SJCRH30 (cell line): ENCODE measurements at regions not wholly inside any gene's neighbourhood (a gene's known extent, or its start where the extent isn't known, plus 50 kb on each side); places are given as distances from the start of the nearest gene placed in this dataset.
A peak's percentile ranks its signal among the peaks of the same experiment; 100 is the strongest.
"Not testable (repeated sequence)": the region's sequence is repeated elsewhere in the genome, so short reads cannot be mapped to it uniquely, and the experiment has no call there.

Experiments used
- DNase-seq, 2 experiments: peaks; one replicate each; pipeline ENCODE4 v3.0.0-alpha.2; 2015 to 2020
- H3K27ac ChIP-seq: fragments of 250-450 bp; sonication (Bioruptor Pico); 2 replicates; pipeline ENCODE4 v1.5.1; 2020; ENCODE audit warnings: mild to moderate bottlenecking, moderate library complexity
- H3K27me3 ChIP-seq: fragments of 250-450 bp; sonication (Bioruptor Pico); 2 replicates; pipeline ENCODE4 v1.5.1; 2020; ENCODE audit warnings: mild to moderate bottlenecking, moderate library complexity
- H3K36me3 ChIP-seq: fragments of 250-450 bp; sonication (Bioruptor Pico); 2 replicates; pipeline ENCODE4 v1.5.1; 2020; ENCODE audit warnings: mild to moderate bottlenecking, moderate library complexity
- H3K4me1 ChIP-seq: fragments of 250-450 bp; sonication (Bioruptor Pico); 2 replicates; pipeline ENCODE4 v1.5.1; 2020; ENCODE audit warnings: mild to moderate bottlenecking, moderate library complexity
- H3K4me3 ChIP-seq: fragments of 250-450 bp; sonication (Bioruptor Pico); 2 replicates; pipeline ENCODE4 v1.5.1; 2020; ENCODE audit warnings: mild to moderate bottlenecking, moderate library complexity
- H3K9me3 ChIP-seq: fragments of 250-450 bp; sonication (Bioruptor Pico); replicated peaks from 2 replicates; pipeline ENCODE4 v1.5.1; 2020; ENCODE audit warnings: mild to moderate bottlenecking, moderate library complexity

- H3K27ac ChIP-seq, result no peak overlapping the region
- no peaks in the 10 kb centered on the region for H3K9me3 ChIP-seq
- H3K27me3 ChIP-seq, result no peaks in the 10 kb centered on the region
- H3K4me3 ChIP-seq, result no peak overlapping the region
- H3K4me1 ChIP-seq, result peaks cover 21% of the 10 kb centered on the region
- no peak for DNase-seq
- no peaks in the 10 kb centered on the region for H3K36me3 ChIP-seq
These were observed 54.7 kb upstream of the ARSJ start for GRCh38 chr4:114034189-114034588.

- no peak for DNase-seq
- H3K36me3 ChIP-seq, result no peaks in the 10 kb centered on the region
- H3K4me1 ChIP-seq, result peaks cover 42% of the 10 kb centered on the region
- H3K27me3 ChIP-seq, result no peaks in the 10 kb centered on the region
- no peak overlapping the region for H3K4me3 ChIP-seq
- H3K9me3 ChIP-seq, result no peaks in the 10 kb centered on the region
- no peak overlapping the region for H3K27ac ChIP-seq
These were observed 57.0 kb upstream of the ARSJ start for GRCh38 chr4:114036426-114036825.

GRCh38 chr4:114036864-114037263 lies 57.4 kb upstream of the ARSJ start:
- Histone ChIP-seq H3K27me3 (no peaks in the 10 kb centered on the region), H3K36me3 (no peaks in the 10 kb centered on the region), H3K4me1 (peaks cover 46% of the 10 kb centered on the region), H3K9me3 (no peaks in the 10 kb centered on the region), H3K4me3 (no peak overlapping the region), H3K27ac (no peak overlapping the region)
- no peak for DNase-seq

- no peaks in the 10 kb centered on the region for H3K36me3 ChIP-seq
- H3K4me3 ChIP-seq, result no peak overlapping the region
- H3K27ac ChIP-seq, result no peak overlapping the region
- peak; percentile 60 to 81 for DNase-seq
- no peaks in the 10 kb centered on the region for H3K9me3 ChIP-seq
- no peaks in the 10 kb centered on the region for H3K27me3 ChIP-seq
- peaks cover 55% of the 10 kb centered on the region for H3K4me1 ChIP-seq
These were observed 58.5 kb upstream of the ARSJ start for GRCh38 chr4:114037988-114038387.

GRCh38 chr4:114038762-114039387 lies 59.4 kb upstream of the ARSJ start:
- Histone ChIP-seq H3K27ac (no peak overlapping the region), H3K27me3 (no peaks in the 10 kb centered on the region), H3K4me3 (no peak overlapping the region), H3K36me3 (no peaks in the 10 kb centered on the region), H3K9me3 (peaks cover 3% of the 10 kb centered on the region; the same call in 1 of the 2 replicates), H3K4me1 (peaks cover 63% of the 10 kb centered on the region)
- no peak for DNase-seq

- Histone ChIP-seq H3K27me3 (no peaks in the 10 kb centered on the region), H3K4me1 (peaks cover 63% of the 10 kb centered on the region), H3K36me3 (no peaks in the 10 kb centered on the region), H3K4me3 (0 out of 2 replicates have a peak overlapping the region, but pooled peaks have one; percentile 2), H3K27ac (peak overlapping the region; percentile 85), H3K9me3 (peaks cover 3% of the 10 kb centered on the region; the same call in 1 of the 2 replicates)
- peak; percentile 85 to 96 for DNase-seq
These were observed 61.1 kb upstream of the ARSJ start for GRCh38 chr4:114040319-114041116.

GRCh38 chr4:114041117-114041475 lies 61.6 kb upstream of the ARSJ start:
- DNase-seq, result peak; percentile 46 to 74
- H3K36me3 ChIP-seq, result no peaks in the 10 kb centered on the region
- H3K4me1 ChIP-seq, result peaks cover 63% of the 10 kb centered on the region
- H3K27ac ChIP-seq, result peak overlapping the region; percentile 85
- H3K9me3 ChIP-seq, result peaks cover 3% of the 10 kb centered on the region; the same call in 1 of the 2 replicates
- 0 out of 2 replicates have a peak overlapping the region, but pooled peaks have one; percentile 2 for H3K4me3 ChIP-seq
- H3K27me3 ChIP-seq, result no peaks in the 10 kb centered on the region

GRCh38 chr4:114043116-114043515 lies 63.7 kb upstream of the ARSJ start:
- H3K4me1 ChIP-seq, result peaks cover 53% of the 10 kb centered on the region
- H3K36me3 ChIP-seq, result no peaks in the 10 kb centered on the region
- no peak overlapping the region for H3K4me3 ChIP-seq
- peak overlapping the region; percentile 31; the same call in 1 of the 2 replicates for H3K27ac ChIP-seq
- DNase-seq, result peak; percentile 61 to 82
- peaks cover 3% of the 10 kb centered on the region; the same call in 1 of the 2 replicates for H3K9me3 ChIP-seq
- H3K27me3 ChIP-seq, result no peaks in the 10 kb centered on the region

GRCh38 chr4:114044351-114044750 lies 64.9 kb upstream of the ARSJ start:
- H3K4me3 ChIP-seq, H3K27me3 ChIP-seq, H3K9me3 ChIP-seq, H3K27ac ChIP-seq, DNase-seq, H3K36me3 ChIP-seq: not testable (repeated sequence)
- H3K4me1 ChIP-seq, result peaks cover 41% of the 10 kb centered on the region

GRCh38 chr4:114046331-114046730 lies 66.9 kb upstream of the ARSJ start:
- H3K27ac ChIP-seq, result no peak overlapping the region
- H3K4me3 ChIP-seq, result no peak overlapping the region
- H3K36me3 ChIP-seq, result no peaks in the 10 kb centered on the region
- no peak for DNase-seq
- H3K9me3 ChIP-seq, result peaks cover 3% of the 10 kb centered on the region; the same call in 1 of the 2 replicates
- H3K4me1 ChIP-seq, result peaks cover 22% of the 10 kb centered on the region
- H3K27me3 ChIP-seq, result no peaks in the 10 kb centered on the region

- H3K4me1 ChIP-seq, H3K4me3 ChIP-seq, DNase-seq, H3K36me3 ChIP-seq, H3K27me3 ChIP-seq, H3K9me3 ChIP-seq, H3K27ac ChIP-seq: not testable (repeated sequence)
These were observed 68.7 kb upstream of the ARSJ start for GRCh38 chr4:114048154-114048553.

GRCh38 chr4:114052227-114052626 lies 72.8 kb upstream of the ARSJ start:
- Histone ChIP-seq H3K27ac (no peak overlapping the region), H3K9me3 (0 out of 2 replicates have a peak, but pooled peaks cover 4% of the 10 kb centered on the region), H3K4me3 (no peak overlapping the region), H3K27me3 (no peaks in the 10 kb centered on the region), H3K36me3 (no peaks in the 10 kb centered on the region), H3K4me1 (no peaks in the 10 kb centered on the region)
- DNase-seq, result no peak

GRCh38 chr4:114056599-114056998 lies 77.2 kb upstream of the ARSJ start:
- H3K27ac ChIP-seq, result no peak overlapping the region
- no peaks in the 10 kb centered on the region for H3K4me1 ChIP-seq
- H3K27me3 ChIP-seq, result no peaks in the 10 kb centered on the region
- 0 out of 2 replicates have a peak, but pooled peaks cover 4% of the 10 kb centered on the region for H3K9me3 ChIP-seq
- no peak overlapping the region for H3K4me3 ChIP-seq
- no peaks in the 10 kb centered on the region for H3K36me3 ChIP-seq
- no peak for DNase-seq

GRCh38 chr4:114057746-114058145 lies 78.3 kb upstream of the ARSJ start:
- H3K36me3 ChIP-seq, result no peaks in the 10 kb centered on the region
- DNase-seq, result no peak
- H3K9me3 ChIP-seq, result 0 out of 2 replicates have a peak, but pooled peaks cover 4% of the 10 kb centered on the region
- no peaks in the 10 kb centered on the region for H3K27me3 ChIP-seq
- H3K27ac ChIP-seq, result no peak overlapping the region
- H3K4me1 ChIP-seq, result no peaks in the 10 kb centered on the region
- H3K4me3 ChIP-seq, result no peak overlapping the region

- H3K4me1 ChIP-seq, result no peaks in the 10 kb centered on the region
- no peak for DNase-seq
- no peak overlapping the region for H3K4me3 ChIP-seq
- no peaks in the 10 kb centered on the region for H3K36me3 ChIP-seq
- H3K9me3 ChIP-seq, result peaks cover 3% of the 10 kb centered on the region; the same call in 1 of the 2 replicates
- H3K27me3 ChIP-seq, result no peaks in the 10 kb centered on the region
- H3K27ac ChIP-seq, result no peak overlapping the region
These were observed 83.1 kb upstream of the ARSJ start for GRCh38 chr4:114062499-114062898.
